ENCODE measurements at regions not wholly inside any gene's neighbourhood (a gene's known extent, or its start where the extent isn't known, plus 50 kb on each side); places are given as distances from the start of the nearest gene placed in this dataset.

- no peak for TF ChIP-seq CTCF (IDR thresholded peaks at IDR 0.05 in 4 of 5, conservative IDR thresholded peaks at IDR 0.05 in 1 of 5)
- TF ChIP-seq POLR2A (IDR thresholded peaks at IDR 0.05) = no peak
These were observed 84.1 kb downstream of the MAB21L3 start for GRCh38 chr1:116195077-116195868.
